Astrocyte of the hippocampus (primary cell): ENCODE measurements at regions not wholly inside any gene's neighbourhood (a gene's known extent, or its start where the extent isn't known, plus 50 kb on each side); places are given as distances from the start of the nearest gene placed in this dataset.
"Not testable (repeated sequence)": the region's sequence is repeated elsewhere in the genome, so short reads cannot be mapped to it uniquely, and the experiment has no call there.

ENCODE experiments used
- DNase-seq: peaks from one replicate; pipeline ENCODE4 v3.0.0; 2011; ENCODE audit warnings: low read depth, low spot score

DNA sequence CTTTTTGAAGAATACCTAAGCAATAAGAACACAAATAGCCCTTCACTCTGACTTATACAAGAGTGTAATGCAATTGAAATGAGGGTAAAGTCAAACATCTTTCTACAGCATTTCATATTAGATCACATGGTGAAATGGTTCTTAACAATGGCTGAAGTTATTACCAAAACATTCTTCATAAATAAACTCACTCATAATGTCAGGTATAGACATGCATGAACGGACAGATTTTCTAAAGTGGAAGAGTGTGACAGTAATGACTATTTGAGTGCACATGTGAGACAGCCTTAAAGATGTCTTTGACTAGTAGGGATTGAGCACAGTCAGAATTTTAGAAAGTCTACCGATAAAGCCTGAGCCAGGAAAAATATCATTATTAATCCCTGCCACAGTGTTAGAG lies 471.0 kb downstream of the ZPLD1 start:
- no peak for DNase-seq

DNA sequence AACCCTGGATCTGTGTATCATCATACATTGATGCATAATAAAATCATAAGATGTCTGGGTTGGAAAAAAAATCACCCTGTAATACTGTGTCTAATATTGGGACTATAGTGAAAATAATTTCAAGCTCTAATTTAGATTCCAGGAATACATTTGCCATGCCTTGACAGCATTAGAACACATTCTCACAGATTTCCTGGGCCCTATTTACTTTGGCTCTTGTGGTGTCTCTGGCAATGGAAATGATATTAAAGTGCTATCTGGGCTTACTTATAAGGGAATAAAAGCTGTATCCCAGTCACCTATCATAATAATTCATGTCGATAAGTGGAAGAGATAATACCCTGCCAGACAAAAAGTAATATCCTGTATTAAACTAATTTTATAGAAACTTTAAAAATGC lies 472.0 kb downstream of the ZPLD1 start:
- DNase-seq, result peak; percentile 23

DNA sequence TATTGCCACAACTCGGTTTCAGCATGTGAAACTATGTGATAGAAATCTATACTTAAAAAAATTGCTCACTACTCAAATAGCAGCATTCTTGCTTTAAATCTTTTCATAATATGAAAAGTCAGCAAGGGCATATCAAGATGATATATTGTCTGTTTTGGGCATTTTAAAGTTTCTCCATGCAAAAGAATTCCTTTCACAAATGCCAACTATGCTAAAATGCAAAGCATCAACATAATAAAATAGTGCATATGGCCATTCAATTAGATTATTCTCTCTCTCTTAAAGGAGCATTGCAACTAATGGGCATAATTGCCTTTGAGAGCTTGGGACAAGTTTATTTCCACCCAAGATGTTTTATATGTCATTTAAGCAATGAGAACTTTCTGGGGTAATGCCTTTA lies 475.1 kb downstream of the ZPLD1 start:
- DNase-seq, result no peak

DNA sequence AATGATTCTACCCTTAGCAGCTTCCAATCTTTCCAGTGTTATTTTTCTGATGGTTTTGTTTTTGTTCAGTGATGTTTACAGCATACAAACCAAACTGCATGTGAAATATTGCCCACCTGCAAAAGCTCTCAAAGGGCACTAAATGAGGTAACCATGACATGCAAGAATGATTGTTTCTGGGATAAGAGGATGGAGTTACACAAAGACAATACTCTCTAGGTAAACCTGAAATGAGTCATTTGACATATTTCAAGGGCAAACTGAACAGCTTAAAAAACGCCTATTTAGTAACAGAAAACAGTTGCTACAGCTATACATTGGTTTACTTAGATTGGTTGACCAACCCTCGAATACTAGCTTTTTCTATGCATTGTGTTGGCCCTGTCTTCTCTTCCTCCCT lies 481.7 kb downstream of the ZPLD1 start:
- no peak for DNase-seq

DNA sequence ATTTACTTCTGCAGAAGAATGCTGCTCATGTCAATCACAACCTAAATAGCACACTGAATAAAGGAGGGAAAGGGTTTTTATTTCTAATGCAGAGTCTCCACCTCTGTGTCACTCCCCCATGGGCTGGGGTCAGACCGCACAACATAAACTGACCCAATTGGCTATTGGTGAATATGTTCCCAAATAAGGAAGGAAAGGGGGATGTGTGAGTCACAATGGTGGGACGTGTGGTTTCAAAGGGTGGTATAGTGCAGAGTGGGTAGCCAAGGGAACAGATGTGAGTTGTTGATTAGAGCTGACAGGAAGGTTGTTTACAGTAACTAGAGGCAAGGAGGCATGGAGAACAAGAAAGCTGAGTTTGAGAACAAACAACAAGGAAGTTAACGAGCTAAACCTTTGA lies 491.8 kb downstream of the ZPLD1 start:
- no peak for DNase-seq

DNA sequence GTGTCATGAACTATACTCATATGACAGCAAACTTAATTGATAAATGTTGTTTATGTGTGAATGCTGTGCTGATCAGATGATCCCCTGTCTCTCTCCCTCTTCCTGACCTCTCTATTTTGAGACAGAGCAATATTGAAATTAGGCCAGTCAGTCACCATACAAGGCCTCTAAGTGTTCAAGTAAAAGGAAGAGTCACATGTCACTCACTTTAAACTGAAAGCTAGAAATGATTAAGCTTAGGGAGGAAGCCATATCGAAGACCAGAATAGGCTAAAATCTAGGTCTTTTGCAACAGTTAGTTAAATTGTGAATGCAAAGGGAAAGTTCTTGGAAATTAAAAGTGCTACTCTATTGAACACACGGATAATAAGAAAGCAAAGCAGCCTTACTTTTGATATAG lies 498.6 kb downstream of the ZPLD1 start:
- DNase-seq, result no peak

- DNase-seq, result peak; percentile 46
Measured at GRCh38 chr3:102936511-102937045, 501.8 kb downstream of the ZPLD1 start.

GRCh38 chr3:102941786-102942185 lies 507.0 kb downstream of the ZPLD1 start:
- DNase-seq, result peak; percentile 11

- DNase-seq, result not testable (repeated sequence)
Measured at GRCh38 chr3:102946445-102946844, 511.6 kb downstream of the ZPLD1 start.

- DNase-seq, result peak; percentile 9
Measured at GRCh38 chr3:102972350-102972749, 537.5 kb downstream of the ZPLD1 start.

DNA sequence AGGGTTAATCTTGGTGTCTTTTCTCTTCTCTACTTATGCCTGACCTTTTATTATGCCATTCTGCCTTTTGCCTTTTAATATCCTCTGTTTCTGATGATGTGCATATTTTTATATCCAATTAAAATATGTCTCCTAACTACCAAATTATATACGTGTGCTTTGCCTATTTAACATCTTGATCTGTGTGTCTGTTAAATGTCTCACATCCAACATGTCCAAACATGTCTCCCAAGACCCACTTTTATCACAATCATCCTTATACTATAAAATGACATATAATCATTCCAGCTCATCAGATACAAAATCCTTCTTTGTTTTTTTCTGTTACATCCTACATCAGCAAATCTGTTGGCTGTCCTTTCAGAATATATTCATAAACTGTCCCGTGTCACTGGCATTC lies 539.5 kb downstream of the ZPLD1 start:
- DNase-seq, result no peak

- peak; percentile 20 for DNase-seq
Measured at GRCh38 chr3:102979191-102979590, 544.4 kb downstream of the ZPLD1 start.

- DNase-seq, result peak; percentile 98
Measured at GRCh38 chr3:102979682-102980354, 545.0 kb downstream of the ZPLD1 start.

DNA sequence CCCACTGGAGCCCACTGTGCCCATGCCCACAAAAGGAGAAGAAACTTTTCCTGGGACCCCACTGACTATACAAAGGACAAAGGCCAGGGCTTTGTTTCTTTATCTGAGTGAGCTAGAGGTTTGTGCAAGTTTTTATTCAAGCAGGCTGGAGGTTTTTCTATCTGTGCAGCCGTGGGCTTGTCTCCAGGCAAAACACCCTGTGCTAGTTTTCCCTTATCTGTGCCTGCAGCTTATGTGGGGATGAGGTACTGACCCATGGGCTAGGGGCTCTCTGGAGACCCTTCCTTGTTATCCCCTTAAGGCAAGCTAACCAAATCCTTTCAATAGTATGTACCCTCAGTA lies 545.5 kb downstream of the ZPLD1 start:
- no peak for DNase-seq

DNA sequence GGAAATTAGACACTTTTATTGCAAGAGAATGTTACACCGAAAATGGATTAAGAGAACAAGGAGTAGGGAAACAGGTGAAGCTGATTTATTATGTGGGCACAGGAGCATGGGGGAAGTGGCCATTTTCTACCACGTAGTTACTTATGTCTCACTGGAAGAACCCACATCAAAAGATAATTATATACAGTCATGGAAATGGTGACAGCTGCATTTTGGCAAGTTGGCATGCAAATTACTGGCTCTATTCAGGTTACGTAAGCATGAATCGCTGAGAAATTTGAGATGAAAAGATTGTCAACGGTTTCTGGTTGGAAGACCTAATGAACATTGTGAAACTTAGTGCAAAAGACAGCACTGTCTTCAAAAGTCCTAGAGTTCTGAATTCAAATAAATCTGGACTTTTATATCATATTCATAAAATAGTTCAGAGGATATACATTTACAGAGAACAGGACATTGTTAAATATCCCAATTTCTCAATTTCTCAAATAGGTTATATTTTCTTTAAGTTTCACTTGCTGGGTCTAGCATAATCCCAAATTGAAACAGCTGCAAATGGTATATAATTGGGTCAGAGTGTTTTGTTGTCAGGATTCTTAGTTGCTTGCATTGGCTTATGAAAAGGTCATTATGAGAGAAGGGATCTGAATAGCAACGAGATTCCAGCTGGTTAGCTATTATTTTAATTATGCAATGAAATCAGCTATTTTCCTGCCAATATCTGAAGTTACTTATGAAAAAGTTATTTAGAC lies 567.8 kb downstream of the ZPLD1 start:
- peak; percentile 57 for DNase-seq

GRCh38 chr3:103006526-103007183 lies 571.8 kb downstream of the ZPLD1 start:
- DNase-seq, result no peak

DNA sequence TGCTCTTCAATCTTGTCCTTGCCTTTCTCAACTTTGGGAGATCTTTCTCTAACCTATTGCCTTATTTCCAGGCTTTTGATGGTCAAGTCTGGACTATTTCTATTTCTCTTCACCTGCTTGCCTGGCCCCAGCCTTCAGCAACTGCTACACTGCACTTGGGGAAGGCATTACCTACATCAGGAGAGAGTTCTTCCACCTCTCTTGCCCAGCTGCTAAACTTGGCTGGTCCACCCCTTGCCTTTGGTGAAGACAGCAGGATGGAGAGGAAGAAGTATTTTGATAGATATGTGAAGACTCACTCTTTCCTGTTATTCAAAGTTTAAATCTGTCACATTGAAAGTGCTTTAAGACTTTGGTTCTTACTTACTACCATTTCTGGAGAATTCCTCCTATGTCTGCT lies 574.8 kb downstream of the ZPLD1 start:
- DNase-seq, result no peak

DNA sequence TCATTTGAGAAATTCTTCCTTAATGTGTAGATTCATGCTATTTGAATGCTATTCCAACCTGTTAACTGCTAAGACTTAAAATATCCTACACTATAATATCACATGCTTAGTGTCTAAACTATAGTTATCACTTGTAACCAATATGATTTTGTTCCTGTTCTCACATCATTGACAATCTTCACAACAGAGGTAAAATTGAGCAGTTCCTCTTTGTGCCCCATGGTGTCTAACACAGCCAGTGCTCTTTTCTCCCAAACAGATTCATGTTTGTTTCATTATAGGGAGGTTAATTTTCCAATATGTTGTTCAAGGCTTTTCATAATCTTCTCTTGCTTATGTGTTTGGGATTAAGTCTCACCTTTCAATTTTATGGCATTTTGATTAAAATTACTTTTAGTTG lies 591.1 kb downstream of the ZPLD1 start:
- no peak for DNase-seq

- no peak for DNase-seq
Measured at GRCh38 chr3:103033841-103034240, 599.0 kb downstream of the ZPLD1 start.

DNA sequence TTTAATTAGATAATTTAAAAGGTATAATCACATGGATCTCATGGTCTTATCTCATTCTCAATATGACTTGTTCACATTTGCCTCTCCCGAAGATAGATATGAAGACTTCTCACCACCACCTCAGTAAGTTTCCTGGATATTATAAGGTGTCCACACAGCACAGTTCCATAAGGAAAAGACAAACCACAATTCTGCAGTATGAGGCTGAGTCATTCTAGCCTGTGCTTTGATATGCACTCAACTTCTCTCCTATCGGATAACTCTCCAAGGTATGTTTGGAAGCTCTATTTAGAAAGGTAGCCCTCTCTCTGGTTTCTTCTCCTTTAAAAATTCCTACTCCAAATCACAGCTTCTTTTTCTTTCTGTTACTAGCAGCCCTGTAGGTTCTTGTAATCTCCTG lies 612.8 kb downstream of the ZPLD1 start:
- DNase-seq, result peak; percentile 27

DNA sequence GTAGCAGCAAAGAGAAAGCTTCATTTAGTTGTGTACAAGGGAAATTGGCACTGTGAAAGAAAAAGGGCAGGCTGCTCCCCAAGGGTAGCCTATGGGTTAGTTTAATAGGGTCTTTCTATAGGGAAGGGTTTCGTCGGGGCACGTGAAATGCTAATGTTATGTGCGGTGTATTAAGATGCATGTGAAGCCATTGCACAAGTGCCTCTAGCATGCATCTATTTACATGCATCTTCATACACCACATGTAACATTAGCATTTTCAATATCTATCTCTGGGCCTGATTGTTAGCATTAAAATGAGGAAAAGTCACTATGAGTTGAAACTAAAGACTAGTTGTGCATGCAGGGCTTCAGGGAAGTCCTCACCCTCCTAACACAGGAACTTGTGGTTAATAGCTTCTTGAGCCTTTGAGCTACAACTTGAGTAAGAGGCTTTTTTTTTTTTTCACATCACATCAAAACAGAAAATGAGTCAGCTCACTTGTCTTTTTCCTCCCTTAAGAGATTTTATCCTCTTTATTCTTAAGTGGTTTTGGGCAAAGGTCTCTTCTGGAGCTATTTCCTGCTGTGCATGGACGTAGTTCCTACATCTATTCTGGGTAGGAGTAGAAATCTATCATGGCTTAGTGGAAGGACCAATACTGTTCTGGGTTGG lies 613.4 kb downstream of the ZPLD1 start:
- DNase-seq, result peak; percentile 45

DNA sequence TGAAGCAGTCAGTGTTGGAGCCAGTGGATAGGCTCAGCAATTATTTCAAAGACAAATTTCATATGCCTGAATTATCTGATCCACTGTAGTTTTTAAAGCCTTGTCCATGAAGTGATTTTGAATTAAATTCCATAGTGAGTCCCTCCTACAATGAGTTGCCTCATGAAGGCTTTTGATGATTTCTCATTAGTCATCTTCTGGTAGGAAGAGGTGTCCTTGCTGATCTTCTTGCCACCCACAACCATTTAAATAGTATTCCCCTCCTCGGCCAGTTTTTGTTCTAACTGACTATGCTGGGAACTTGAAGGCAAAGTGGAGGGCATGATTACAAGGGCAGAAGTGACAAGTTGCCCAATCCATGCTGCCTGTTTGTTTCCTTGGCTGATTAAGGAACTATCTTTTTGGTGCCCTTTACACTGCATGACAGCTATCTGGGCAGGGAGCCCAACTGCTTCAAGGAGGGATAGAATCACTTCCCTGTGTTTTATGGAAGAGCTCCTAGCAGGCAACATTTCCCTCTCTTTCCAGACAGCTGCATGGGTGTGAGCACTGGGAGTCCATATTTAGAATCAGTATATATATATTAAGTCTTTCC lies 617.5 kb downstream of the ZPLD1 start:
- peak; percentile 23 for DNase-seq
